Epithelial cell of esophagus (primary cell): ENCODE measurements at regions not wholly inside any gene's neighbourhood (a gene's known extent, or its start where the extent isn't known, plus 50 kb on each side); places are given as distances from the start of the nearest gene placed in this dataset.

ENCODE experiments used
- DNase-seq: peaks from one replicate; pipeline ENCODE4 v3.0.0; 2010; ENCODE audit warnings: low read depth
- H3K4me3 ChIP-seq: 2 replicates; pipeline ENCODE4 v1.5.1; 2011; ENCODE audit warnings: mild to moderate bottlenecking, low read length, control low read depth
- CTCF ChIP-seq: IDR thresholded peaks from 2 replicates; pipeline ENCODE4 v1.5.1; 2011; ENCODE audit warnings: low read depth, mild to moderate bottlenecking, low read length, control low read depth, inconsistent platforms; ENCODE audit not compliant: insufficient read depth; ENCODE audit errors: missing control alignments

- no peak for TF ChIP-seq CTCF
Observed at GRCh38 chr4:102143433-102143832, 201.8 kb downstream of the SLC39A8 start.

GRCh38 chr4:102141842-102142241 is 203.4 kb downstream of the SLC39A8 start:
- no peak for TF ChIP-seq CTCF
- DNase-seq: no peak
- H3K4me3 ChIP-seq: no peak overlapping the region

More at GRCh38 chr4:102143433-102143832, 201.8 kb downstream of the SLC39A8 start:
- H3K4me3 ChIP-seq: no peak overlapping the region
- DNase-seq: no peak

GRCh38 chr4:102139932-102140331 is 205.3 kb downstream of the SLC39A8 start:
- DNase-seq: peak; percentile 70
- no peak for TF ChIP-seq CTCF
- no peak overlapping the region for H3K4me3 ChIP-seq

GRCh38 chr4:102139132-102139573 is 206.1 kb downstream of the SLC39A8 start:
- DNase-seq: peak; percentile 66

GRCh38 chr4:102137217-102137616 is 208.1 kb downstream of the SLC39A8 start:
- no peak for TF ChIP-seq CTCF
- DNase-seq: no peak

More at GRCh38 chr4:102139132-102139573, 206.1 kb downstream of the SLC39A8 start:
- no peak overlapping the region for H3K4me3 ChIP-seq
- no peak for TF ChIP-seq CTCF

GRCh38 chr4:102129810-102130209 is 215.5 kb downstream of the SLC39A8 start:
- no peak for DNase-seq
- no peak for TF ChIP-seq CTCF
- no peak overlapping the region for H3K4me3 ChIP-seq

More at GRCh38 chr4:102137217-102137616, 208.1 kb downstream of the SLC39A8 start:
- H3K4me3 ChIP-seq: no peak overlapping the region
